Bronchial epithelial cell (primary cell): ENCODE measurements at regions not wholly inside any gene's neighbourhood (a gene's known extent, or its start where the extent isn't known, plus 50 kb on each side); places are given as distances from the start of the nearest gene placed in this dataset.
"Not testable (repeated sequence)": the region's sequence is repeated elsewhere in the genome, so short reads cannot be mapped to it uniquely, and the experiment has no call there.

Experiments
- DNase-seq: peaks from one replicate; pipeline ENCODE4 v3.0.0-alpha.2; 2010; ENCODE audit warnings: low read depth
- FAIRE-seq: peaks from 2 replicates; lab custom pipeline; 2011; peaks lifted over from hg19 to GRCh38; lab: Jason Lieb, UNC
- H3K27me3 ChIP-seq: 2 replicates; pipeline ENCODE4 v1.5.1; 2011; ENCODE audit warnings: low read length; ENCODE audit not compliant: control insufficient read depth, insufficient read depth
- H3K36me3 ChIP-seq: 2 replicates; pipeline ENCODE4 v1.5.1; 2011; ENCODE audit warnings: low read length; ENCODE audit not compliant: control insufficient read depth, insufficient read depth
- H3K4me3 ChIP-seq: 2 replicates; pipeline ENCODE4 v1.5.1; 2011; ENCODE audit warnings: mild to moderate bottlenecking, low read depth, low read length, control low read depth
- TF ChIP-seq, protein P1 (sequence below): IDR thresholded peaks from 2 replicates; pipeline ENCODE4 v1.5.1; 2011; ENCODE audit warnings: mild to moderate bottlenecking, moderate library complexity, low read length, control low read depth, inconsistent platforms; ENCODE audit not compliant: insufficient read depth, severe bottlenecking

DNA sequence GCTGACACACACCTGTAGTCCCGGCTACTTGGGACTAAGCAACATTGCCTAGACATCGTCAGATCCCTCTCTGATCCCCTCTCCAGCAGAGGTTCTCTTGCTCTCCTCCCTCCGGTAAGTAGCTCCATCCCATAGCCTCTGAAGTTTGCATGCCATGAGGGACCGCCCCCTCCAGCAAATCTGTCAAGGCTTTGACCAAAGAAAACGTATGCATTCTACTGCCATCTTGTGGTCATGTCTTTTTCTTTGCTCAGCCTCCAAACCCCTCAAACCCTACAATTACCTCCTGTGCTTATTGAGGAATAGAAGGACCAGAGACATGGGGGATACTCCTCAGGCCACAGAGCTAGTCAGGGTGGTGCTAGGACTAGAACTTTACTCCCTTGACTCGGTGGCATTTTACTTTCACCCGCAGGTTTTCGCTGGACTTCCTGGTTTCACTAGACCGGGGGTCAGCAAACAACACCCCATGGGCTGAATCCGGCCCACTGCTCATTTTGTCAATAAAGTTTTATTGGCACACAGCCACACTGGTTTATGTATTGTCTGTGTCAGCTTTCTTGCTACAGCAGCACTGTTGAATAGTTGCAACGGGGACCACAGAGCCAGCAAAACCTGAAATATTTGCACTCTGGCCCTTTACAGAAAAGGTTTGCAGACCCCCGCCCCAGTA is 202.6 kb upstream of the FOXK1 start:
- FAIRE-seq (peak; percentile 13), DNase-seq (peak; percentile 44)
- Histone ChIP-seq H3K36me3 (no peaks in the 10 kb centered on the region), H3K27me3 (no peaks in the 10 kb centered on the region), H3K4me3 (no peak overlapping the region)
- TF ChIP-seq, protein P1, sequence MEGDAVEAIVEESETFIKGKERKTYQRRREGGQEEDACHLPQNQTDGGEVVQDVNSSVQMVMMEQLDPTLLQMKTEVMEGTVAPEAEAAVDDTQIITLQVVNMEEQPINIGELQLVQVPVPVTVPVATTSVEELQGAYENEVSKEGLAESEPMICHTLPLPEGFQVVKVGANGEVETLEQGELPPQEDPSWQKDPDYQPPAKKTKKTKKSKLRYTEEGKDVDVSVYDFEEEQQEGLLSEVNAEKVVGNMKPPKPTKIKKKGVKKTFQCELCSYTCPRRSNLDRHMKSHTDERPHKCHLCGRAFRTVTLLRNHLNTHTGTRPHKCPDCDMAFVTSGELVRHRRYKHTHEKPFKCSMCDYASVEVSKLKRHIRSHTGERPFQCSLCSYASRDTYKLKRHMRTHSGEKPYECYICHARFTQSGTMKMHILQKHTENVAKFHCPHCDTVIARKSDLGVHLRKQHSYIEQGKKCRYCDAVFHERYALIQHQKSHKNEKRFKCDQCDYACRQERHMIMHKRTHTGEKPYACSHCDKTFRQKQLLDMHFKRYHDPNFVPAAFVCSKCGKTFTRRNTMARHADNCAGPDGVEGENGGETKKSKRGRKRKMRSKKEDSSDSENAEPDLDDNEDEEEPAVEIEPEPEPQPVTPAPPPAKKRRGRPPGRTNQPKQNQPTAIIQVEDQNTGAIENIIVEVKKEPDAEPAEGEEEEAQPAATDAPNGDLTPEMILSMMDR: peak; percentile 37

DNA sequence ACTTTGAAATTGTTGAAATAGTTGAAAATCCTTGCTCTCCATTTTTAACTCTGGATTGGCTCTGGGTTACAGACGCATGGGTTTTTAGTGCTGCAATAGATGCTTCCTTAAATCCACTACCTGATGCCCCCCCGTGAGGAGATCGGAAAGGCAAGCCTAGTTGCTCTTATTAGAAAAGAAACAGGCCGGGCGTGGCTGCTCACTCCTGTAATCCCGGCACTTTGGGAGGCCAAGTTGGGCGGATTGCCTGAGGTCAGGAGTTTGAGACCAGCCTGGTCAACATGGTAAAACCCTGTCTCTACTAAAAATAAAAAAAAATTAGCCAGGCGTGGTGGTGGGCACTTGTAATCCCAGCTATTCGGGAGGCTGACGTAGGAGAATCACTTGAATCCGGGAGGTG is 202.0 kb upstream of the FOXK1 start:
- DNase-seq, FAIRE-seq, H3K36me3 ChIP-seq, H3K4me3 ChIP-seq, H3K27me3 ChIP-seq: not testable (repeated sequence)

GRCh38 chr7:4483851-4484250 is 198.2 kb upstream of the FOXK1 start:
- DNase-seq (no peak), FAIRE-seq (no peak)
- Histone ChIP-seq H3K4me3 (no peak overlapping the region), H3K27me3 (no peaks in the 10 kb centered on the region), H3K36me3 (no peaks in the 10 kb centered on the region)
- TF ChIP-seq, protein P1: no peak

GRCh38 chr7:4484545-4484944 is 197.6 kb upstream of the FOXK1 start:
- Histone ChIP-seq H3K27me3 (no peaks in the 10 kb centered on the region), H3K4me3 (no peak overlapping the region), H3K36me3 (no peaks in the 10 kb centered on the region)
- DNase-seq (no peak), FAIRE-seq (no peak)
- TF ChIP-seq, protein P1: no peak

DNA sequence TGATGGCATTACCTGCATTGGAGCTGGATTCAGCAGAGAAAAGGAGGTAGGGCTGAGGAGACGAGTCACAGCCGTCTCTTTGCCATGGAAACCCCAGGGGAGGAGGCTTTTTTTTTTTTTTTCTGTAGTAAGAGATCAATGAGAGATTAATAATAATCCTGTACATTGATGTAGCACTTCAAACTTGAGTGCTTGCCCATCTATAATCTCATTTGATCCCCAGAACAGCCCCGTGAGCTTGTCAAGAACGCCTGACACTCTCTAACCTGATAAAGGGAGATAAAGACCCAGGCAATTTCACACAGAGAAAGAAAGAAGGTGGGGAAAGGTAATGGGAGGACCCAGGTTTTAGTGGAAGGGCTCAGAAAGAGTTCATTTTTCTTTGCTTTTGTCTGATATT is 195.2 kb upstream of the FOXK1 start:
- no peaks in the 10 kb centered on the region for H3K36me3 ChIP-seq
- DNase-seq (no peak), FAIRE-seq (no peak)
- TF ChIP-seq, protein P1: no peak
- no peaks in the 10 kb centered on the region for H3K27me3 ChIP-seq
- H3K4me3 ChIP-seq: no peak overlapping the region

GRCh38 chr7:4496911-4497310 is 185.2 kb upstream of the FOXK1 start:
- DNase-seq, H3K36me3 ChIP-seq, H3K27me3 ChIP-seq, H3K4me3 ChIP-seq, FAIRE-seq: not testable (repeated sequence)

GRCh38 chr7:4500812-4501211 is 181.3 kb upstream of the FOXK1 start:
- H3K36me3 ChIP-seq: no peaks in the 10 kb centered on the region
- H3K4me3 ChIP-seq: no peak overlapping the region
- DNase-seq (no peak), FAIRE-seq (no peak)
- TF ChIP-seq, protein P1: no peak
- H3K27me3 ChIP-seq: no peaks in the 10 kb centered on the region

DNA sequence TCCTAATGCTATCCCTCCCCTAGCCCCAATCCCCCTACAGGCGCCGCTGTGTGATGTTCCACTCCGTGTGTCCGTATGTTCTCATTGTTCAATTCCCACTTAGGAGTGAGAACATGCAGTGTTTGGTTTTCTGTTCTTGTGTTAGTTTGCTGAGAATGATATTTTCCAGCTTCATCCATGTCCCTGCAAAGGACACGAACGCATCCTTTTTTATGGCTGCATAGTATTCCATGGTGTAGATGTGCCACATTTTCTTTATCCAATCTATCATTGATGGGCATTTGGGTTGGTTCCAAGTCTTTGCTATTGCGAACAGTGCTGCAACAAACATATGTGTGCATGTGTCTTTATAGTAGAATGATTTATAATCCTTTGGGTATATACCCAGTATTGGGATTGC is 174.2 kb upstream of the FOXK1 start:
- not testable (repeated sequence) for FAIRE-seq

More for the DNA sequence above, 174.2 kb upstream of the FOXK1 start:
- H3K4me3 ChIP-seq, H3K27me3 ChIP-seq, DNase-seq, H3K36me3 ChIP-seq: not testable (repeated sequence)
